HEK293 (cell line): ENCODE measurements at regions not wholly inside any gene's neighbourhood (a gene's known extent, or its start where the extent isn't known, plus 50 kb on each side); places are given as distances from the start of the nearest gene placed in this dataset.

Source experiments
- CTCF ChIA-PET: fragments of 350-600 bp; formaldehyde crosslinking; extraction: SDS; loops from one replicate; lab custom pipeline; 2021; ENCODE audit warnings: antibody characterized with exemption; lab: Yijun Ruan, JAX
- POLR2A ChIA-PET: fragments of 300-600 bp; formaldehyde crosslinking; extraction: SDS; loops from one replicate; lab custom pipeline; 2020; ENCODE audit warnings: antibody characterized with exemption, inconsistent platforms; lab: Yijun Ruan, JAX
- H3K27ac ChIP-seq: fragments of 200-500 bp; sonication (Bioruptor generic); 2 replicates; pipeline ENCODE4 v1.5.1; 2014; ENCODE audit warnings: low read depth, low read length, control low read depth, inconsistent platforms; ENCODE audit errors: extremely low read depth
- H3K36me3 ChIP-seq, 2 experiments: fragments of 200-500 bp in 1 of 2; sonication (Bioruptor generic) in 1 of 2; 1 replicate in 1 of 2; 2 replicates in 1 of 2; pipeline ENCODE4 v1.5.1; 2014 to 2017; ENCODE audit warnings: inconsistent platforms in 2 of 2, low read length in 2 of 2; ENCODE audit not compliant: control insufficient read depth in 2 of 2, insufficient read depth in 1 of 2
- H3K4me1 ChIP-seq: fragments of 200-500 bp; sonication (Bioruptor generic); 2 replicates; pipeline ENCODE4 v1.5.1; 2014; ENCODE audit warnings: mild to moderate bottlenecking, low read length, inconsistent platforms; ENCODE audit not compliant: control insufficient read depth, insufficient read depth
- H3K4me3 ChIP-seq: 2 replicates; pipeline ENCODE4 v1.5.1; 2011; ENCODE audit warnings: low read depth, mild to moderate bottlenecking, control low read depth, low read length, moderate library complexity
- H3K9me3 ChIP-seq: fragments of 200-500 bp; sonication (Bioruptor generic); 2 replicates; pipeline ENCODE4 v1.5.1; 2014; ENCODE audit warnings: low read depth, low read length, inconsistent platforms; ENCODE audit not compliant: control insufficient read depth, insufficient read depth
- BCL11B ChIP-seq: fragments of 450-650 bp; formaldehyde crosslinking; IDR thresholded peaks from 2 replicates; pipeline ENCODE4 v1.5.1; 2016; ENCODE audit warnings: low read depth, missing biosample characterization, missing genetic modification characterization
- KLF8 ChIP-seq: fragments of 450-650 bp; formaldehyde crosslinking; IDR thresholded peaks from 2 replicates; pipeline ENCODE4 v1.5.1; 2016; ENCODE audit warnings: missing biosample characterization, missing genetic modification characterization
- MYNN ChIP-seq: fragments of 450-650 bp; formaldehyde crosslinking; IDR thresholded peaks from 2 replicates; pipeline ENCODE4 v1.5.1; 2016; ENCODE audit warnings: missing biosample characterization, missing genetic modification characterization, borderline replicate concordance
- RBAK ChIP-seq: fragments of 450-650 bp; formaldehyde crosslinking; IDR thresholded peaks from 2 replicates; pipeline ENCODE4 v1.5.1; 2016; ENCODE audit warnings: missing biosample characterization, missing genetic modification characterization
- REPIN1 ChIP-seq: fragments of 450-650 bp; formaldehyde crosslinking; IDR thresholded peaks from 2 replicates; pipeline ENCODE4 v1.5.1; 2017; ENCODE audit warnings: missing biosample characterization, missing genetic modification characterization, low read depth
- ZBTB1 ChIP-seq: fragments of 450-650 bp; formaldehyde crosslinking; IDR thresholded peaks from 2 replicates; pipeline ENCODE4 v1.5.1; 2016; ENCODE audit warnings: missing biosample characterization, missing genetic modification characterization
- ZBTB20 ChIP-seq: fragments of 450-650 bp; formaldehyde crosslinking; IDR thresholded peaks from 2 replicates; pipeline ENCODE4 v1.5.1; 2016; ENCODE audit warnings: missing biosample characterization, missing genetic modification characterization
- ZFP3 ChIP-seq: fragments of 450-650 bp; formaldehyde crosslinking; IDR thresholded peaks from 2 replicates; pipeline ENCODE4 v1.5.1; 2016; ENCODE audit warnings: low read depth, missing biosample characterization, missing genetic modification characterization
- ZFP37 ChIP-seq: fragments of 450-650 bp; formaldehyde crosslinking; IDR thresholded peaks from 2 replicates; pipeline ENCODE4 v1.5.1; 2016; ENCODE audit warnings: missing biosample characterization, missing genetic modification characterization
- ZNF112 ChIP-seq: fragments of 450-650 bp; formaldehyde crosslinking; IDR thresholded peaks from 2 replicates; pipeline ENCODE4 v1.5.0; 2017; ENCODE audit warnings: missing biosample characterization, missing genetic modification characterization
- ZNF140 ChIP-seq: fragments of 450-650 bp; formaldehyde crosslinking; IDR thresholded peaks from 2 replicates; pipeline ENCODE4 v1.5.1; 2016; ENCODE audit warnings: missing biosample characterization, missing genetic modification characterization
- ZNF146 ChIP-seq: fragments of 450-650 bp; formaldehyde crosslinking; IDR thresholded peaks from 2 replicates; pipeline ENCODE4 v1.5.1; 2016; ENCODE audit warnings: missing biosample characterization, missing genetic modification characterization
- ZNF169 ChIP-seq: fragments of 450-650 bp; formaldehyde crosslinking; IDR thresholded peaks from 2 replicates; pipeline ENCODE4 v1.5.1; 2016; ENCODE audit warnings: missing biosample characterization, missing genetic modification characterization
- ZNF175 ChIP-seq: fragments of 450-650 bp; formaldehyde crosslinking; IDR thresholded peaks from 2 replicates; pipeline ENCODE4 v1.5.1; 2016; ENCODE audit warnings: missing biosample characterization, missing genetic modification characterization
- ZNF2 ChIP-seq: fragments of 450-650 bp; formaldehyde crosslinking; IDR thresholded peaks from 2 replicates; pipeline ENCODE4 v1.5.1; 2016; ENCODE audit warnings: missing biosample characterization, missing genetic modification characterization
- ZNF211 ChIP-seq: fragments of 450-650 bp; formaldehyde crosslinking; IDR thresholded peaks from 2 replicates; pipeline ENCODE4 v1.5.1; 2016; ENCODE audit warnings: low read depth, missing biosample characterization, missing genetic modification characterization
- ZNF274 ChIP-seq, 2 experiments: fragments of 200-500 bp in 1 of 2; fragments of 450-650 bp in 1 of 2; sonication (Bioruptor generic) in 1 of 2; formaldehyde crosslinking in 1 of 2; IDR thresholded peaks; 2 replicates each; pipeline versions ENCODE4 v1.5.1 to v1.6.1; 2014 to 2016; ENCODE audit warnings: borderline replicate concordance in 1 of 2, inconsistent platforms in 1 of 2, low read length in 1 of 2, missing biosample characterization in 1 of 2, missing genetic modification characterization in 1 of 2
- ZNF311 ChIP-seq: fragments of 450-650 bp; formaldehyde crosslinking; IDR thresholded peaks from 2 replicates; pipeline ENCODE4 v1.5.1; 2017; ENCODE audit warnings: missing biosample characterization, missing genetic modification characterization, borderline replicate concordance
- ZNF341 ChIP-seq: fragments of 450-650 bp; formaldehyde crosslinking; IDR thresholded peaks from 2 replicates; pipeline ENCODE4; 2016; ENCODE audit warnings: low read depth, missing biosample characterization, missing genetic modification characterization
- ZNF473 ChIP-seq: fragments of 450-650 bp; formaldehyde crosslinking; IDR thresholded peaks from 2 replicates; pipeline ENCODE4 v1.5.1; 2017; ENCODE audit warnings: missing biosample characterization, missing genetic modification characterization
- ZNF549 ChIP-seq: fragments of 450-650 bp; IDR thresholded peaks from 2 replicates; pipeline ENCODE4 v1.5.1; 2018; ENCODE audit warnings: missing biosample characterization, missing genetic modification characterization, mild to moderate bottlenecking, inconsistent platforms, moderate library complexity
- ZNF555 ChIP-seq: fragments of 450-650 bp; formaldehyde crosslinking; conservative IDR thresholded peaks from 2 replicates; pipeline ENCODE4 v1.5.1; 2017; ENCODE audit warnings: missing biosample characterization, mild to moderate bottlenecking, missing genetic modification characterization, inconsistent platforms
- ZNF677 ChIP-seq: fragments of 450-650 bp; IDR thresholded peaks from 2 replicates; pipeline ENCODE4 v1.5.0; 2018; ENCODE audit warnings: missing biosample characterization, mild to moderate bottlenecking, missing genetic modification characterization, moderate library complexity
- ZNF76 ChIP-seq: fragments of 450-650 bp; formaldehyde crosslinking; IDR thresholded peaks from 2 replicates; pipeline ENCODE4; 2016; ENCODE audit warnings: low read depth, missing biosample characterization, missing genetic modification characterization, borderline replicate concordance
- ZNF843 ChIP-seq: fragments of 450-650 bp; formaldehyde crosslinking; IDR thresholded peaks from 2 replicates; pipeline ENCODE4 v1.5.1; 2016; ENCODE audit warnings: missing biosample characterization, missing genetic modification characterization
- TF ChIP-seq, protein P1 (sequence below): fragments of 450-650 bp; formaldehyde crosslinking; IDR thresholded peaks from 2 replicates; pipeline ENCODE4 v1.5.1; 2016; ENCODE audit warnings: missing biosample characterization, missing genetic modification characterization
- TF ChIP-seq, protein P2 (sequence below): fragments of 450-650 bp; formaldehyde crosslinking; IDR thresholded peaks from 2 replicates; pipeline ENCODE4 v1.5.1; 2016; ENCODE audit warnings: missing biosample characterization, missing genetic modification characterization, low read depth

DNA sequence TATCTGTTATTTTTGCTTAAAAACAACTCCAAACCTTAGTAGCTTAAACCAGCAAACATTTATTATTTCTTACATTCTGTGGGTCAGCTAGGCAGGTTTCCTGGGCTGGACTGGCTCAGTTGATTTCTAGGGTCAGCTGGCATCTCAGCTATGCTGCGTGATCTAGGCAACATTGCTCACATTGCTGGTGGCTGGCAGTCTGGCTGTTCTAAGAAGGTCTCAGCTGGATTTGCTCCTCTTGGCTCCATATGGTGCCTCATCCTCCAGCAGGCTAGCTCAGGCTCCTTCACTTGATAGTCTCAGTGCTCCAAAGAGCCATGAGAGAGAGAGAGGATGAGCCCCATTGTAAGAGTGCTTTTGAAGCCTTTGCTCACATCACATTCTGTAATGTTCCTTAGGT lies 470.6 kb upstream of the CDH5 start:
- CTCF ChIA-PET = no interaction called here
- no peak for TF ChIP-seq MYNN (tag by site-specific recombination)
- no peak for TF ChIP-seq ZNF175
- no peak for TF ChIP-seq BCL11B (tag by site-specific recombination)
- no peak for TF ChIP-seq ZNF473 (tag by site-specific recombination)
- no peak for TF ChIP-seq ZNF211 (tag by site-specific recombination)
- POLR2A ChIA-PET = no interaction called here
- H3K36me3 ChIP-seq = no peaks in the 10 kb centered on the region
- no peak overlapping the region for H3K27ac ChIP-seq
- H3K4me3 ChIP-seq = no peak overlapping the region
- H3K9me3 ChIP-seq = no peaks in the 10 kb centered on the region
- no peaks in the 10 kb centered on the region for H3K4me1 ChIP-seq

DNA sequence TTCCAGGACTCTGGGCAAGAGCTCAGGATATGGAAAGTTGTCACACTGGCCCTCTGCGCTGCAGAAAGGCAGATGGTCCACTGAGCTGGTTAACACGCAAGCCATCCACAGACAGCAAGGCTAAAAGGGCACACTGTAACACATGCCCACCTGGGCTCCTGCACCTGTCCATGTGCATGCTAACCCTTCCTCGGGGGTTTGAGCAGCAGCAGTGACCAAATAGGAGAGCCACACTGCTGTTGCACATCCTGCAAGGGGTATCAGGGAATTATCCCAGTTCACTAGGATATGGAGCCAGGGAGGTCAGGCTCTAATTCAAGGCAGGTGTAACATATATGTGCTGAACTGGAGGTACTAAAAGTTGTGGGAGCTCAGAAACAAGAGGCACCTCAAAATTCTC lies 471.0 kb upstream of the CDH5 start:
- Histone ChIP-seq H3K4me3 (no peak overlapping the region), H3K36me3 (no peaks in the 10 kb centered on the region), H3K4me1 (no peaks in the 10 kb centered on the region), H3K9me3 (no peaks in the 10 kb centered on the region), H3K27ac (no peak overlapping the region)
- POLR2A ChIA-PET = no interaction called here
- TF ChIP-seq ZNF140 (tag by site-specific recombination) (no peak), ZFP37 (tag by site-specific recombination) (no peak), ZNF311 (tag by site-specific recombination) (no peak), ZNF146 (tag by site-specific recombination) (no peak), ZFP3 (tag by site-specific recombination) (no peak), ZNF843 (no peak), ZNF677 (no peak), ZNF549 (no peak)
- TF ChIP-seq, protein P1, sequence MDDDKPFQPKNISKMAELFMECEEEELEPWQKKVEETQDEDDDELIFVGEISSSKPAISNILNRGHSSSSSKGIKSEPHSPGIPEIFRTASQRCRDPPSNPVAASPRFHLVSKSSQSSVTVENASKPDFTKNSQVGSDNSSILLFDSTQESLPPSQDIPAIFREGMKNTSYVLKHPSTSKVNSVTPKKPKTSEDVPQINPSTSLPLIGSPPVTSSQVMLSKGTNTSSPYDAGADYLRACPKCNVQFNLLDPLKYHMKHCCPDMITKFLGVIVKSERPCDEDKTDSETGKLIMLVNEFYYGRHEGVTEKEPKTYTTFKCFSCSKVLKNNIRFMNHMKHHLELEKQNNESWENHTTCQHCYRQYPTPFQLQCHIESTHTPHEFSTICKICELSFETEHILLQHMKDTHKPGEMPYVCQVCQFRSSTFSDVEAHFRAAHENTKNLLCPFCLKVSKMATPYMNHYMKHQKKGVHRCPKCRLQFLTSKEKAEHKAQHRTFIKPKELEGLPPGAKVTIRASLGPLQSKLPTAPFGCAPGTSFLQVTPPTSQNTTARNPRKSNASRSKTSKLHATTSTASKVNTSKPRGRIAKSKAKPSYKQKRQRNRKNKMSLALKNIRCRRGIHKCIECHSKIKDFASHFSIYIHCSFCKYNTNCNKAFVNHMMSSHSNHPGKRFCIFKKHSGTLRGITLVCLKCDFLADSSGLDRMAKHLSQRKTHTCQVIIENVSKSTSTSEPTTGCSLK (tag by site-specific recombination) = no peak
- CTCF ChIA-PET = no interaction called here

DNA sequence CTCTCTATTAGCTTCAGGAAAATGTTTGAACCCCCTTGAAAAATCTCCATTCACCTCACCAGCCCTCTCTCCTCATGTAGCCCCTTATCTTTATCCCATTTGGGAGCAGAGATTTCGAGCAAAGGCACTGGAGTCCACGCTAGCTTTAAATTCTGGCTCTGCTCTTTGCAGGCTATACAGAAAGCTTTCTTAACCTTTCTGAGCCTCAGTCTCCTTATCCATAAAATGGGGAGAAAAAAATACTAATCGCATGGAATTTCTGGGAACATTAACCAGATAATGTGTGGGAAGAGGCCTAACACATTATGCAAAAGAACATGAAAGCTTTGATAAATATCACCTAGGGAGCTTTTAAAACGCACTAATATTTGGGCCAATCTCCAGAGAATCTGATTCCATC lies 476.3 kb upstream of the CDH5 start:
- CTCF ChIA-PET = no interaction called here

More for the DNA sequence above, 476.3 kb upstream of the CDH5 start:
- POLR2A ChIA-PET = no interaction called here
- H3K36me3 ChIP-seq = no peaks in the 10 kb centered on the region
- no peak overlapping the region for H3K27ac ChIP-seq
- no peak for TF ChIP-seq REPIN1
- no peak for TF ChIP-seq ZNF2 (tag by site-specific recombination)
- no peak for TF ChIP-seq ZNF140 (tag by site-specific recombination)
- TF ChIP-seq ZNF341 (tag by site-specific recombination) = no peak
- no peak for TF ChIP-seq ZNF274 (IDR thresholded peaks at IDR 0.05; ENCODE audit: low read length)
- no peak for TF ChIP-seq ZNF274 (tag by site-specific recombination; IDR thresholded peaks at IDR 0.05; ENCODE audit: borderline replicate concordance)
- no peak for TF ChIP-seq ZNF112 (tag by site-specific recombination)
- TF ChIP-seq ZNF76 (tag by site-specific recombination) = no peak
- TF ChIP-seq KLF8 (tag by site-specific recombination) = no peak
- TF ChIP-seq ZNF555 (tag by site-specific recombination) = no peak
- TF ChIP-seq ZBTB20 (tag by site-specific recombination) = no peak
- TF ChIP-seq ZNF169 (tag by site-specific recombination) = no peak
- TF ChIP-seq, protein P2, sequence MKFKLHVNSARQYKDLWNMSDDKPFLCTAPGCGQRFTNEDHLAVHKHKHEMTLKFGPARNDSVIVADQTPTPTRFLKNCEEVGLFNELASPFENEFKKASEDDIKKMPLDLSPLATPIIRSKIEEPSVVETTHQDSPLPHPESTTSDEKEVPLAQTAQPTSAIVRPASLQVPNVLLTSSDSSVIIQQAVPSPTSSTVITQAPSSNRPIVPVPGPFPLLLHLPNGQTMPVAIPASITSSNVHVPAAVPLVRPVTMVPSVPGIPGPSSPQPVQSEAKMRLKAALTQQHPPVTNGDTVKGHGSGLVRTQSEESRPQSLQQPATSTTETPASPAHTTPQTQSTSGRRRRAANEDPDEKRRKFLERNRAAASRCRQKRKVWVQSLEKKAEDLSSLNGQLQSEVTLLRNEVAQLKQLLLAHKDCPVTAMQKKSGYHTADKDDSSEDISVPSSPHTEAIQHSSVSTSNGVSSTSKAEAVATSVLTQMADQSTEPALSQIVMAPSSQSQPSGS (tag by site-specific recombination) = no peak
- no peak for TF ChIP-seq RBAK (tag by site-specific recombination)
- TF ChIP-seq ZBTB1 = no peak
- H3K9me3 ChIP-seq = no peaks in the 10 kb centered on the region
- no peaks in the 10 kb centered on the region for H3K4me1 ChIP-seq
- H3K4me3 ChIP-seq = no peak overlapping the region
